K562 (cell line): ENCODE measurements at regions not wholly inside any gene's neighbourhood (a gene's known extent, or its start where the extent isn't known, plus 50 kb on each side); places are given as distances from the start of the nearest gene placed in this dataset.

Experiments
- CTCF ChIP-seq, 3 experiments: IDR thresholded peaks in 2 of 3; conservative IDR thresholded peaks in 1 of 3; 2 replicates each; pipeline ENCODE4 v1.5.1; 2011 to 2012; ENCODE audit warnings: low read length in 3 of 3, mild to moderate bottlenecking in 3 of 3, control low read depth in 2 of 3, improper control_type of control experiment in 1 of 3, inconsistent platforms in 1 of 3, low read depth in 1 of 3, mixed read lengths in 1 of 3, moderate library complexity in 1 of 3; ENCODE audit not compliant: insufficient read depth in 2 of 3
- DMBX1 ChIP-seq: fragments of 250-450 bp; sonication (Bioruptor Pico); IDR thresholded peaks from 2 replicates; pipeline ENCODE4 v1.8.0; 2022; ENCODE audit warnings: inconsistent platforms, mild to moderate bottlenecking, moderate library complexity, borderline replicate concordance
- FOS ChIP-seq: IDR thresholded peaks from 3 replicates; pipeline ENCODE4 v1.6.1; 2011; ENCODE audit not compliant: insufficient read length; ENCODE audit errors: extremely low read depth
- GTF3C2 ChIP-seq: IDR thresholded peaks from 3 replicates; pipeline ENCODE4 v1.6.1; 2011; ENCODE audit warnings: borderline replicate concordance, mild to moderate bottlenecking, moderate library complexity; ENCODE audit not compliant: insufficient read length; ENCODE audit errors: extremely low read depth
- KLF6 ChIP-seq: fragments of 250-450 bp; sonication (Bioruptor Pico); IDR thresholded peaks from 2 replicates; pipeline ENCODE4 v1.4.0; 2020; ENCODE audit warnings: mild to moderate bottlenecking, moderate library complexity, borderline replicate concordance
- POLR2A ChIP-seq: fragments of 450-650 bp; conservative IDR thresholded peaks from 2 replicates; pipeline ENCODE4 v1.6.1; 2016
- SIX5 ChIP-seq, 2 experiments: IDR thresholded peaks; 2 replicates each; pipeline ENCODE4 v1.6.1; 2011; ENCODE audit warnings: low read length in 2 of 2, borderline replicate concordance in 1 of 2, low read depth in 1 of 2, mild to moderate bottlenecking in 1 of 2, moderate library complexity in 1 of 2; ENCODE audit not compliant: insufficient read depth in 1 of 2
- SMAD3 ChIP-seq: fragments of 450-650 bp; formaldehyde crosslinking; conservative IDR thresholded peaks from 2 replicates; pipeline ENCODE4 v1.4.0; 2020; ENCODE audit warnings: mild to moderate bottlenecking
- SMARCA5 ChIP-seq: fragments of 450-650 bp; IDR thresholded peaks from 2 replicates; pipeline ENCODE4 v1.6.1; 2016
- XRCC4 ChIP-seq: IDR thresholded peaks from one replicate; pipeline ENCODE4 v1.6.1; 2011; ENCODE audit not compliant: insufficient read depth, insufficient read length; ENCODE audit errors: extremely low read depth

- TF ChIP-seq CTCF (IDR thresholded peaks at IDR 0.05 in 2 of 3, conservative IDR thresholded peaks at IDR 0.05 in 1 of 3; ENCODE audit: insufficient read depth in 2 of 3, low read depth in 1 of 3, low read length in 3 of 3) (no peak), KLF6 (CRISPR knock-in tag) (no peak), GTF3C2 (no peak), SMARCA5 (no peak), DMBX1 (CRISPR knock-in tag) (no peak), FOS (no peak), POLR2A (no peak), SIX5 (IDR thresholded peaks at IDR 0.05; ENCODE audit: borderline replicate concordance in 1 of 2, insufficient read depth in 1 of 2, low read depth in 1 of 2, low read length in 2 of 2) (no peak), SMAD3 (CRISPR knock-in tag) (no peak), XRCC4 (no peak)
Measured at GRCh38 chr7:80302078-80302477, 167.4 kb downstream of the GNAI1 start.
